ENCODE measurements at regions not wholly inside any gene's neighbourhood (a gene's known extent, or its start where the extent isn't known, plus 50 kb on each side); places are given as distances from the start of the nearest gene placed in this dataset.
A peak's percentile ranks its signal among the peaks of the same experiment; 100 is the strongest.
"Not testable (repeated sequence)": the region's sequence is repeated elsewhere in the genome, so short reads cannot be mapped to it uniquely, and the experiment has no call there.

DNA sequence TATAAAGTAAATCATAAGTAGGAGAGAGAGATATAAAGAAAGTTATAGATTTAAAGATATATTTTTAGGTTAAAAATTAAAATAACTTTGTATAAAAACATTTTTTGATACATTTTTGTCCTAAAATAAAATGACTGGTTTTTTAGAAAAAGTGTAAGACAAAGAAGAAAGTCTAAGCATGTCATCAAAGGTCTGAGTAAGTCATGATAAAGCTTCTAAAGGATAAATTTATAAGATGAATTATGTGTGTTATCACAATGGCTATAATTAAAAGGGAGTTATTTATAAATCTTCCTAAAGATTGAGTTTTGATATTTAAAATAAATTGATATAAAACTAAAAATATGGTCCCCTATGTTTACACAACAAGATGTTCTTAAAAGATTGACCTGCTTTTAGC is 370.9 kb downstream of the PTPRU start:
- Histone ChIP-seq H3K4me3 (ENCODE audit: low read length) (no peak overlapping the region), H3K36me3 (ENCODE audit: control insufficient read depth, insufficient read depth, low read length) (no peaks in the 10 kb centered on the region), H3K9me3 (ENCODE audit: control insufficient read depth, low read length) (peaks cover 39% of the 10 kb centered on the region), H3K4me1 (ENCODE audit: control insufficient read depth, insufficient read depth, low read length) (no peaks in the 10 kb centered on the region), H3K9ac (ENCODE audit: extremely low read depth, low read length, poor library complexity, severe bottlenecking) (no peak overlapping the region), H3K27me3 (ENCODE audit: control insufficient read depth, insufficient read depth, low read length, poor library complexity, severe bottlenecking) (no peaks in the 10 kb centered on the region), H3K27ac (ENCODE audit: low read depth, low read length) (no peak overlapping the region)
- no peaks in the 10 kb centered on the region for H3K4me1 Mint-ChIP-seq
- H3K27ac Mint-ChIP-seq: no peak overlapping the region
- no peak for DNase-seq
- TF ChIP-seq, protein P1, sequence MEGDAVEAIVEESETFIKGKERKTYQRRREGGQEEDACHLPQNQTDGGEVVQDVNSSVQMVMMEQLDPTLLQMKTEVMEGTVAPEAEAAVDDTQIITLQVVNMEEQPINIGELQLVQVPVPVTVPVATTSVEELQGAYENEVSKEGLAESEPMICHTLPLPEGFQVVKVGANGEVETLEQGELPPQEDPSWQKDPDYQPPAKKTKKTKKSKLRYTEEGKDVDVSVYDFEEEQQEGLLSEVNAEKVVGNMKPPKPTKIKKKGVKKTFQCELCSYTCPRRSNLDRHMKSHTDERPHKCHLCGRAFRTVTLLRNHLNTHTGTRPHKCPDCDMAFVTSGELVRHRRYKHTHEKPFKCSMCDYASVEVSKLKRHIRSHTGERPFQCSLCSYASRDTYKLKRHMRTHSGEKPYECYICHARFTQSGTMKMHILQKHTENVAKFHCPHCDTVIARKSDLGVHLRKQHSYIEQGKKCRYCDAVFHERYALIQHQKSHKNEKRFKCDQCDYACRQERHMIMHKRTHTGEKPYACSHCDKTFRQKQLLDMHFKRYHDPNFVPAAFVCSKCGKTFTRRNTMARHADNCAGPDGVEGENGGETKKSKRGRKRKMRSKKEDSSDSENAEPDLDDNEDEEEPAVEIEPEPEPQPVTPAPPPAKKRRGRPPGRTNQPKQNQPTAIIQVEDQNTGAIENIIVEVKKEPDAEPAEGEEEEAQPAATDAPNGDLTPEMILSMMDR (conservative IDR thresholded peaks at IDR 0.05): no peak
- H3K36me3 Mint-ChIP-seq (ENCODE audit: low read depth): no peaks in the 10 kb centered on the region
- H3K27me3 Mint-ChIP-seq (ENCODE audit: insufficient read depth): peaks cover 3% of the 10 kb centered on the region
- no peak overlapping the region for H3K4me3 Mint-ChIP-seq
- peaks cover 31% of the 10 kb centered on the region for H3K9me3 Mint-ChIP-seq

DNA sequence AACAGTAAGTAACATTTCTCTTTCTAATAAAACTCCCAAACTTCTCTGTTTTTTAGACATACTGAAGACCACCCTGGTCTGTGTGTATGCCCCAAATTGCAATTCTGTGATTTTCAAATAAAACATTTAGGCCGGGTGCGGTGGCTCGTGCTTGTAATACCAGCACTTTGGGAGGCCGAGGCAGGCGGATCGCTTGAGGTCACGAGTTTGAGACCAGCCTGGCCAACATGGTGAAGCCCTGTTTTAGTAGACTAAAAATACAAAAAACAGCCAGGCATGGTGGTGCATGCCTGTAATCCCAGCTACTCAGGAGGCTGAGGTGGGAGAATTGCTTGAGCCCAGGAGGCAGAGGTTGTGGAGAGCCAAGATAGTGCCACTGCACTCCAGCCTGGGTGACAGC is 368.5 kb downstream of the PTPRU start:
- 92 to 93% methylated on average over 6 to 7 of the region's 7 CpGs for WGBS, 2 experiments (ENCODE audit: insufficient coverage in 1 of 2, insufficient read length in 1 of 2)
- not testable (repeated sequence) for H3K27ac Mint-ChIP-seq; H3K4me1 Mint-ChIP-seq; H3K27me3 Mint-ChIP-seq (ENCODE audit: insufficient read depth); H3K4me3 ChIP-seq (ENCODE audit: low read length); H3K4me1 ChIP-seq (ENCODE audit: control insufficient read depth, insufficient read depth, low read length); H3K4me3 Mint-ChIP-seq; H3K36me3 Mint-ChIP-seq (ENCODE audit: low read depth); H3K36me3 ChIP-seq (ENCODE audit: control insufficient read depth, insufficient read depth, low read length); H3K27ac ChIP-seq (ENCODE audit: low read depth, low read length); H3K27me3 ChIP-seq (ENCODE audit: control insufficient read depth, insufficient read depth, low read length, poor library complexity, severe bottlenecking); H3K9ac ChIP-seq (ENCODE audit: extremely low read depth, low read length, poor library complexity, severe bottlenecking)
- peaks cover 39% of the 10 kb centered on the region for H3K9me3 ChIP-seq (ENCODE audit: control insufficient read depth, low read length)
- DNase-seq: peak; percentile 1
- peaks cover 31% of the 10 kb centered on the region for H3K9me3 Mint-ChIP-seq

DNA sequence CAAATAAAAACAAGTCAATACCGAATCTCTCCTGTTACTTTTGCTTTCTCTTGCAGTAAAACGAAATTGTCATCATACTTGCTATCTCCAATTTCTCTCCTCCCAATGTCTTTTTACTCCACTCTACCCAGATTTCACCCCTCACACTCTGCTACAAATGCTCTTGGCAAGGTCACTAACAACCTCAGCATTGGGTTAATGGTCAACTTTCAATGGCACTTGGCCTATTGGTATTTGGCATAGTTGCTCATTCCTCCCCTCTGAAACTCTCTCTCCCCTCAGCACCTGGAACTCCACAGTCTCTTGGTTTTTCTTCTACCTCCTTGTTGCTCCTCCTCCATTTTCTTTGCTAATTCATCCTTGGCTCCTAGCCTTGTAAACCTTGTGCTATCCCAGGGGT is 367.3 kb downstream of the PTPRU start:
- H3K4me3 ChIP-seq (ENCODE audit: low read length): no peak overlapping the region
- H3K27me3 ChIP-seq (ENCODE audit: control insufficient read depth, insufficient read depth, low read length, poor library complexity, severe bottlenecking): no peaks in the 10 kb centered on the region
- no peaks in the 10 kb centered on the region for H3K36me3 Mint-ChIP-seq (ENCODE audit: low read depth)
- no peaks in the 10 kb centered on the region for H3K36me3 ChIP-seq (ENCODE audit: control insufficient read depth, insufficient read depth, low read length)
- H3K4me3 Mint-ChIP-seq: no peak overlapping the region
- 72 to 78% methylated on average over 2 of the region's 2 CpGs for WGBS, 2 experiments (ENCODE audit: insufficient coverage in 1 of 2, insufficient read length in 1 of 2)
- no peaks in the 10 kb centered on the region for H3K4me1 ChIP-seq (ENCODE audit: control insufficient read depth, insufficient read depth, low read length)
- H3K9me3 ChIP-seq (ENCODE audit: control insufficient read depth, low read length): peaks cover 29% of the 10 kb centered on the region
- H3K9ac ChIP-seq (ENCODE audit: extremely low read depth, low read length, poor library complexity, severe bottlenecking): no peak overlapping the region
- no peak overlapping the region for H3K27ac ChIP-seq (ENCODE audit: low read depth, low read length)
- H3K9me3 Mint-ChIP-seq: peaks cover 29% of the 10 kb centered on the region
- no peak overlapping the region for H3K27ac Mint-ChIP-seq
- DNase-seq: peak; percentile 10
- H3K27me3 Mint-ChIP-seq (ENCODE audit: insufficient read depth): peaks cover 6% of the 10 kb centered on the region
- TF ChIP-seq, protein P1 (conservative IDR thresholded peaks at IDR 0.05): no peak
- no peaks in the 10 kb centered on the region for H3K4me1 Mint-ChIP-seq

DNA sequence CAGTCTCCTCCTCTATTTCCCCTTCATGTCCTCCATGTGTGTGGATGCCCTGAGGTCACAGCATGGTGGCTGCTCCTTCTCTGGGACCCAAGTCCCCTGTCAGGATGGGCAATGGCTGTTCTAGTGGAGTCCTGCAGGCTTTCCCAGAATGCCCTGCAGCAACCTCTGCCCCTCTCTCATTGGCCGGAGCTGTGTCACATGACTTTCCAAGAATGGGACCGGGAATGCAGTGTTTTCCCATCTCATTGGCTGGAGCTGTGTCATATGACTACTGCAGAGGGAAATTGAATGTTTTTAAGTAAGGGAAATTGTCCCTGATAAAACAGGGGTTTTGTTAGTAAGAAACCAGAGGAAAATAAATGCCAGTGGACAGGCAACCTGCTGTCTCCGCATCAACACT is 365.9 kb downstream of the PTPRU start:
- Mint-ChIP-seq H3K36me3 (ENCODE audit: low read depth) (no peaks in the 10 kb centered on the region), H3K27me3 (ENCODE audit: insufficient read depth) (peaks cover 6% of the 10 kb centered on the region), H3K4me1 (no peaks in the 10 kb centered on the region), H3K27ac (no peak overlapping the region), H3K4me3 (no peak overlapping the region), H3K9me3 (peaks cover 19% of the 10 kb centered on the region)
- H3K9me3 ChIP-seq (ENCODE audit: control insufficient read depth, low read length): peaks cover 14% of the 10 kb centered on the region
- DNase-seq: peak; percentile 17
- no peaks in the 10 kb centered on the region for H3K27me3 ChIP-seq (ENCODE audit: control insufficient read depth, insufficient read depth, low read length, poor library complexity, severe bottlenecking)
- TF ChIP-seq, protein P1 (conservative IDR thresholded peaks at IDR 0.05): no peak
- H3K4me3 ChIP-seq (ENCODE audit: low read length): no peak overlapping the region
- no peak overlapping the region for H3K9ac ChIP-seq (ENCODE audit: extremely low read depth, low read length, poor library complexity, severe bottlenecking)
- H3K4me1 ChIP-seq (ENCODE audit: control insufficient read depth, insufficient read depth, low read length): no peaks in the 10 kb centered on the region
- WGBS, 2 experiments (ENCODE audit: insufficient coverage in 1 of 2, insufficient read length in 1 of 2): 90% methylated on average over 2 to 3 of the region's 3 CpGs
- H3K36me3 ChIP-seq (ENCODE audit: control insufficient read depth, insufficient read depth, low read length): no peaks in the 10 kb centered on the region
- no peak overlapping the region for H3K27ac ChIP-seq (ENCODE audit: low read depth, low read length)

Data from endodermal cell (in vitro differentiated cells).